Right atrium auricular region (tissue), 2 donors: ENCODE measurements at regions not wholly inside any gene's neighbourhood (a gene's known extent, or its start where the extent isn't known, plus 50 kb on each side); places are given as distances from the start of the nearest gene placed in this dataset.
"Not testable (repeated sequence)": the region's sequence is repeated elsewhere in the genome, so short reads cannot be mapped to it uniquely, and the experiment has no call there.

Experiments used
- DNase-seq: peaks from one replicate; pipeline ENCODE4 v3.0.0-alpha.2; 2019; ENCODE audit warnings: low spot score
- H3K27ac ChIP-seq, 2 donors: fragments of 200-600 bp; sonication (generic); 1 replicate in 1 of 2; 2 replicates in 1 of 2; pipeline ENCODE4 v1.5.1; 2016 to 2019
- H3K27me3 ChIP-seq, 2 donors: fragments of 200-600 bp; sonication (generic); one replicate each; pipeline versions ENCODE4 v1.5.1 to v1.6.0; 2017 to 2019
- H3K36me3 ChIP-seq: fragments of 200-600 bp; sonication (generic); one replicate; pipeline ENCODE4 v1.5.1; 2016
- H3K4me1 ChIP-seq, 2 donors: fragments of 200-600 bp; sonication (generic); one replicate each; pipeline versions ENCODE4 v1.5.1 to v1.6.0; 2017 to 2019
- H3K4me3 ChIP-seq, 2 donors: fragments of 200-600 bp; sonication (generic); 1 replicate in 1 of 2; 2 replicates in 1 of 2; pipeline ENCODE4 v1.5.1; 2017 to 2019; ENCODE audit warnings: mild to moderate bottlenecking in 1 of 2, moderate library complexity in 1 of 2
- H3K9me3 ChIP-seq, 2 donors: fragments of 200-600 bp; sonication (generic); one replicate each; pipeline ENCODE4 v1.5.1; 2019
- TF ChIP-seq, protein P1 (sequence below), 2 donors: fragments of 200-600 bp; sonication (generic); IDR thresholded peaks; one replicate each; pipeline ENCODE4 v1.5.1; 2019; ENCODE audit warnings: antibody characterized with exemption in 2 of 2

DNA sequence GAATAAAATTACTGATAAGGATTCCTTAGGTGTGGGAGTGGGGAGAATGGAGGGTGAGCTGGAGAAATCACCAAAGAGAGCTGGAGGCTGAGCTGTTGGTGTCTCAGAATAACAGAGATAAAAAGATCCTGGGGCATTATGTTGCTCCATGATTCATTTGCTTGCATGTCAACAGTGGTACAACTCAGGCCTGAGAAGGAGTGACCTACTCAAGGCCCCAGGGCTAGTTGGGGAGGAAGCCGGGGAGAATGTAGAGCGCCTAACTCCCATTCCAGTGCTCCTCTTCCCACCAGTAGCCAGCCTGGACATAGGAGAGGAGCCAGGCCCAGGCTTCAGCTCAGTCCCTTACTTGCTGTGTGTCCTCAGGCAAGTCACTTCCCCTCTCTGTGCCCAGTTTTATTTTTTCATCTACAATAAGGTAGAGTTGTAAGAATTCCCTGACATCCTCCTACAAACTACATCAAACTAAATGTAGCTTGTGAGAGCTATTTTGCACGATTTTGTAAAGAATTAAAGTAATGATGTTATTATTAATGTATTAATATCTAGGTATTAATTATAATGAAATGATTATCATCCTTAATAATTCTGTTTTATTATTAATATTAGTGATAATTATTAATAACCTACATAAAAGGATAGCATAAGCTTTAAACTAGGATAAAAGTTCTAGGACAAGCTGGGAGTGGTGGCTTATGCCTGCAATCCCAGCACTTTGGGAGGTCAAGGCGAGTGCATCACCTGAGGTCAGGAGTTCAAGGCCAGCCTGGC, 250.9 kb upstream of the SULF2 start:
- H3K9me3 ChIP-seq: no peaks in the 10 kb centered on the region
- TF ChIP-seq, protein P1, sequence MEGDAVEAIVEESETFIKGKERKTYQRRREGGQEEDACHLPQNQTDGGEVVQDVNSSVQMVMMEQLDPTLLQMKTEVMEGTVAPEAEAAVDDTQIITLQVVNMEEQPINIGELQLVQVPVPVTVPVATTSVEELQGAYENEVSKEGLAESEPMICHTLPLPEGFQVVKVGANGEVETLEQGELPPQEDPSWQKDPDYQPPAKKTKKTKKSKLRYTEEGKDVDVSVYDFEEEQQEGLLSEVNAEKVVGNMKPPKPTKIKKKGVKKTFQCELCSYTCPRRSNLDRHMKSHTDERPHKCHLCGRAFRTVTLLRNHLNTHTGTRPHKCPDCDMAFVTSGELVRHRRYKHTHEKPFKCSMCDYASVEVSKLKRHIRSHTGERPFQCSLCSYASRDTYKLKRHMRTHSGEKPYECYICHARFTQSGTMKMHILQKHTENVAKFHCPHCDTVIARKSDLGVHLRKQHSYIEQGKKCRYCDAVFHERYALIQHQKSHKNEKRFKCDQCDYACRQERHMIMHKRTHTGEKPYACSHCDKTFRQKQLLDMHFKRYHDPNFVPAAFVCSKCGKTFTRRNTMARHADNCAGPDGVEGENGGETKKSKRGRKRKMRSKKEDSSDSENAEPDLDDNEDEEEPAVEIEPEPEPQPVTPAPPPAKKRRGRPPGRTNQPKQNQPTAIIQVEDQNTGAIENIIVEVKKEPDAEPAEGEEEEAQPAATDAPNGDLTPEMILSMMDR (IDR thresholded peaks at IDR 0.05): no peak
- H3K27ac ChIP-seq: no peak overlapping the region
- H3K36me3 ChIP-seq: no peaks in the 10 kb centered on the region
- H3K4me3 ChIP-seq: no peak overlapping the region
- no peaks in the 10 kb centered on the region for H3K27me3 ChIP-seq
- no peak for DNase-seq
- H3K4me1 ChIP-seq: no peaks in the 10 kb centered on the region

DNA sequence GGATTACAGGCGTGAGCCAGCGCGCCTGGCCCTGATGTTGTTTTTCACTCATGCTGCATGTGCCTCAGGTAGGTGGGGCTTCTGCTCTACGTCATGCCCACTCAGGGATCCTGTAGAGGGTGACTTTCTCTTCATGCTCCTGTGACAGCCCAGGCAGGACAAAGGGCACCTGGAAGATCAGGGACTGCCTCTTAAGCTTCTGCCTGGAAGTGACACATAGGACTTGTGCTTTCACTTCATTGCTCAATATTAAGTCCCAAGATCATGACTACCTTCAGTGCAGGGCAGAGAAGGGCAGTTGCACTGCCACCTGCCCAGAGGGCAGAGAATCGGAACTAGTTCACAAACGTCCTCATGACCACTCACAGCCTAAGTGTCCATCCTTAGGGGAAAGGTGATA, 249.5 kb upstream of the SULF2 start:
- TF ChIP-seq, protein P1 (IDR thresholded peaks at IDR 0.05): no peak
- H3K4me3 ChIP-seq: no peak overlapping the region
- H3K27me3 ChIP-seq: no peaks in the 10 kb centered on the region
- no peaks in the 10 kb centered on the region for H3K36me3 ChIP-seq
- H3K4me1 ChIP-seq: no peaks in the 10 kb centered on the region
- H3K27ac ChIP-seq: no peak overlapping the region
- no peak for DNase-seq
- H3K9me3 ChIP-seq: no peaks in the 10 kb centered on the region

DNA sequence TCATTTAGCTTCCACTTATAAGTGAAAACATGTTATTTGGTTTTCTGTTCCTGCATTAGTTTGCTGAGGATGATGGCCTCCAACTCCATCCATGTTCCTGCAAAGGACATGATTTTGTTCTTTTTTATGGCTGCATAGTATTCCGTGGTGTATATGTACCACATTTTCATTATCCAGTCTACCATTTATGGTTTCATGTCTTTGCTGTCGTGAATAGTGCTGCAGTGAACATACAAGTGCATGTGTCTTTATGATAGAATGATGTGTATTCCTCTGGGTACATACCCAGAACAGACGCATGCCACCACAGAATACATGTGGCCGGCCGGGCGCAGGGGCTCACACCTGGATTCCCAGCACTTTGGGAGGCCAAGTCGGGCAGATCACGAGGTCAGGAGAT, 247.7 kb upstream of the SULF2 start:
- H3K4me3 ChIP-seq, H3K4me1 ChIP-seq, H3K36me3 ChIP-seq, H3K27me3 ChIP-seq, H3K27ac ChIP-seq, H3K9me3 ChIP-seq, DNase-seq: not testable (repeated sequence)

DNA sequence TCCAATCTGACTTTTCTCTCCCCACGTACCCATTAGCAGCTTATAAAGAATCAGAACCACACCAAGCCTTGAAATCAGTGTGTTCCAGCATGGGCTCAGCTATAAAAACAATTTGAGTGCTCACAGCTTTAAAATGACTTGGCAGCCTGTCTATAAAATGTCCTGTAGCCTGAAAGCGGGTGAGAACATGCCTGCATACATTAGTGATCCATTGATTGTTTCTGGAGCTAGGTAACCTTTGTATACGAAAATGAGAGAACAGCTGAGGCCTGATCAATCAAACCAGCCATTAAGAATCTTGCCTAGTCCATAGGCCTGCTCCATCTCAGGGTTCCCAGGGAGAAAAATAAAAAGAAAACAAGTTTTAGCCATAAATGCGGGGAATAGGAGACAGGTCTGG, 245.8 kb upstream of the SULF2 start:
- H3K9me3 ChIP-seq: no peaks in the 10 kb centered on the region
- no peak overlapping the region for H3K4me3 ChIP-seq
- H3K27me3 ChIP-seq: no peaks in the 10 kb centered on the region
- no peaks in the 10 kb centered on the region for H3K36me3 ChIP-seq
- TF ChIP-seq, protein P1 (IDR thresholded peaks at IDR 0.05): no peak
- no peak for DNase-seq
- no peaks in the 10 kb centered on the region for H3K4me1 ChIP-seq
- H3K27ac ChIP-seq: no peak overlapping the region

DNA sequence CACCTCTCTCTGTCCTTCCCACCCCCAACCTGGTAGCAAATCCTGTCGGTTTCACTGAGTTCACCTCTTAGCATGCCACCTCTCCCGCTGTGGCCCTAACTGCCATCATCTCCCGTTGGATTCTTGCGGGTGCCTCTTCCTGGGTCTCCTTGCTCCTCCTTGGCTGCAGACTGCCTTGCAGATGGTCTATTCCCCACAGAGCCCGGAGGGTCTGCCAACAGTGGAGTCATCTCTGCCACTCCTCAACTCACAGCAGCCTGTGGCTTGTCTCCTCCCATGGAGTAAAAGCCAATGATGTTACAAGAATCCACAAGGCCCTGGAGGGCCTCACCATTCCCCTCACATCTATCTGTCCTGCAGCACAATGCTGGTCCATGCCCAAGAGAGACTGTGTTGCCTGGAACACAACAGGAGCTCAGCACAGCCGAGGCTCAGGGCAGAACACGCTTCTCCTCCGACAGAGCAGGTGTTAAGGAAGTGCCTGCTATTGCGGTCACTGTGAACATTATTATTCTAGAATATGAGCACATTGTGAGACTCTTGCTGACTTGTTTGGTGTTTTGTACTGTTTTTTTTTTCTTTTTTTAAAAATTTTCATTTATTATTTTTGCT, 241.8 kb upstream of the SULF2 start:
- H3K4me1 ChIP-seq: no peaks in the 10 kb centered on the region
- DNase-seq: no peak
- no peaks in the 10 kb centered on the region for H3K36me3 ChIP-seq
- peaks cover 0 to 11% of the 10 kb centered on the region in 2 donors for H3K9me3 ChIP-seq
- no peak overlapping the region for H3K27ac ChIP-seq
- H3K27me3 ChIP-seq: no peaks in the 10 kb centered on the region
- TF ChIP-seq, protein P1 (IDR thresholded peaks at IDR 0.05): no peak
- H3K4me3 ChIP-seq: no peak overlapping the region

DNA sequence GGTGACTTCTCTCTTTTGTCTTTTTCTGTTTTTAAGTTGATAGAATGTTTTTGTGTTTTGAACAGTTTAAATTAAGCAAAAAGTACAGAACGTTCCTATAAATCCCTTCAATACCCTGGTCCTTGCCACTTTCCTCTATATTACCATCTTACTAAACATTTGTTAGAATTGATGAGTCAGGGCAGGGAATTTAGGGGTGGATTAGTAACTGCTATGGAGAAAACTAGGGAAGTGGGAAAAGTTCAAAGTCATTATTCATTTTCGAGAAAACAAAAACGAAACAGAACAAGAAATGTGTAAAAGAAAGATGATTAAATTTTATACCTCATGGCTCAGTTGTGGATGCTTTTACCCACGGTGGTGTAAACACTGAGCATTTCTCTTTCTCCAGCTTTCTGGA, 240.4 kb upstream of the SULF2 start:
- TF ChIP-seq, protein P1 (IDR thresholded peaks at IDR 0.05): no peak
- Histone ChIP-seq H3K27me3 (no peaks in the 10 kb centered on the region), H3K27ac (no peak overlapping the region), H3K4me3 (no peak overlapping the region), H3K4me1 (no peaks in the 10 kb centered on the region), H3K36me3 (no peaks in the 10 kb centered on the region), H3K9me3 (peaks cover 0 to 14% of the 10 kb centered on the region in 2 donors)
- no peak for DNase-seq
